ENCODE measurements at regions not wholly inside any gene's neighbourhood (a gene's known extent, or its start where the extent isn't known, plus 50 kb on each side); places are given as distances from the start of the nearest gene placed in this dataset.

- H3K9ac ChIP-seq (ENCODE audit: low read depth in 1 of 2, low read length in 2 of 2) = no peak overlapping the region
- H3K27ac ChIP-seq (ENCODE audit: low read depth in 1 of 2, low read length in 2 of 2) = no peak overlapping the region
- no peak for DNase-seq (ENCODE audit: low spot score)
- no peaks in the 10 kb centered on the region for H3K36me3 ChIP-seq (ENCODE audit: control insufficient read depth in 4 of 4, insufficient read depth in 3 of 4, low read depth in 1 of 4, low read length in 3 of 4)
- H3K4me3 ChIP-seq (ENCODE audit: low read depth in 1 of 3, low read length in 3 of 3) = no peak overlapping the region
- H3K9me3 ChIP-seq (ENCODE audit: control insufficient read depth in 4 of 4, low read length in 3 of 4) = peaks cover 0 to 5% (median 0%) of the 10 kb centered on the region in 4 donors
- WGBS = 95% methylated on average over 3 of the region's 3 CpGs
- TF ChIP-seq EGR1 (IDR thresholded peaks at IDR 0.05; ENCODE audit: low read depth in 2 of 2) (no peak), ZBTB33 (IDR thresholded peaks at IDR 0.05) (no peak), RXRA (IDR thresholded peaks at IDR 0.05) (no peak)
- TF ChIP-seq, protein P1, sequence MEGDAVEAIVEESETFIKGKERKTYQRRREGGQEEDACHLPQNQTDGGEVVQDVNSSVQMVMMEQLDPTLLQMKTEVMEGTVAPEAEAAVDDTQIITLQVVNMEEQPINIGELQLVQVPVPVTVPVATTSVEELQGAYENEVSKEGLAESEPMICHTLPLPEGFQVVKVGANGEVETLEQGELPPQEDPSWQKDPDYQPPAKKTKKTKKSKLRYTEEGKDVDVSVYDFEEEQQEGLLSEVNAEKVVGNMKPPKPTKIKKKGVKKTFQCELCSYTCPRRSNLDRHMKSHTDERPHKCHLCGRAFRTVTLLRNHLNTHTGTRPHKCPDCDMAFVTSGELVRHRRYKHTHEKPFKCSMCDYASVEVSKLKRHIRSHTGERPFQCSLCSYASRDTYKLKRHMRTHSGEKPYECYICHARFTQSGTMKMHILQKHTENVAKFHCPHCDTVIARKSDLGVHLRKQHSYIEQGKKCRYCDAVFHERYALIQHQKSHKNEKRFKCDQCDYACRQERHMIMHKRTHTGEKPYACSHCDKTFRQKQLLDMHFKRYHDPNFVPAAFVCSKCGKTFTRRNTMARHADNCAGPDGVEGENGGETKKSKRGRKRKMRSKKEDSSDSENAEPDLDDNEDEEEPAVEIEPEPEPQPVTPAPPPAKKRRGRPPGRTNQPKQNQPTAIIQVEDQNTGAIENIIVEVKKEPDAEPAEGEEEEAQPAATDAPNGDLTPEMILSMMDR (IDR thresholded peaks at IDR 0.05; ENCODE audit: low read depth, low read length, missing input control) = no peak
- no peaks in the 10 kb centered on the region for H3K27me3 ChIP-seq (ENCODE audit: control insufficient read depth in 4 of 4, insufficient read depth in 4 of 4, low read length in 3 of 4)
- no peaks in the 10 kb centered on the region for H3K4me1 ChIP-seq (ENCODE audit: control insufficient read depth in 4 of 4, insufficient read depth in 4 of 4, low read length in 3 of 4)
These were observed 68.8 kb downstream of the CYP26A1 start for GRCh38 chr10:93142534-93142933.

DNA sequence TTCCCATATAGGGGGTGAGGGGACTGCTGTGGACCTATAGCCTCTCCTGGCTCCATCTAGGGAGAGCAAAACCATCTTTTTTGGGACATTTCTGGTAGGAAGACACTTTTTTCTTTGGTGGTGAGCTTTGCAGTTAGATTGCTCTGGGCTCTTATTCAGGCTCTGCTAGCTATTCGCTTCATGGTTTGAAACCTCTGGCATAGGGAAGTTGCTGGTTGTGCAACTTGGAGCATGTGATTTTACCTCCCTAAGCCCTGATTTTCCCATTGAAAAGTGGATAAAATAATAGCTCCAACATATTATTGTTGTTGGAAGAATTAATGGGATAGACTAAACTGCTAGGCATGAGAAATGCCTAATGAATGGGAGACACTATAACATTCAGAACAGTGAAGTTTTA is 69.6 kb downstream of the CYP26A1 start:
- H3K27me3 ChIP-seq (ENCODE audit: control insufficient read depth in 4 of 4, insufficient read depth in 4 of 4, low read length in 3 of 4) = no peaks in the 10 kb centered on the region
- no peak overlapping the region for H3K27ac ChIP-seq (ENCODE audit: low read depth in 1 of 2, low read length in 2 of 2)
- H3K4me3 ChIP-seq (ENCODE audit: low read depth in 1 of 3, low read length in 3 of 3) = no peak overlapping the region
- no peak for DNase-seq (ENCODE audit: low spot score)
- no peak overlapping the region for H3K9ac ChIP-seq (ENCODE audit: low read depth in 1 of 2, low read length in 2 of 2)
- peaks cover 0 to 5% (median 0%) of the 10 kb centered on the region in 4 donors for H3K9me3 ChIP-seq (ENCODE audit: control insufficient read depth in 4 of 4, low read length in 3 of 4)
- no peaks in the 10 kb centered on the region for H3K36me3 ChIP-seq (ENCODE audit: control insufficient read depth in 4 of 4, insufficient read depth in 3 of 4, low read depth in 1 of 4, low read length in 3 of 4)
- 92% methylated on average over 1 of the region's 1 CpG for WGBS
- no peaks in the 10 kb centered on the region for H3K4me1 ChIP-seq (ENCODE audit: control insufficient read depth in 4 of 4, insufficient read depth in 4 of 4, low read length in 3 of 4)
- TF ChIP-seq JUND (IDR thresholded peaks at IDR 0.05) (no peak), FOXA1 (IDR thresholded peaks at IDR 0.05) (no peak), FOXA2 (IDR thresholded peaks at IDR 0.05) (no peak), EGR1 (IDR thresholded peaks at IDR 0.05; ENCODE audit: low read depth in 2 of 2) (no peak), RAD21 (IDR thresholded peaks at IDR 0.05) (no peak), GABPA (IDR thresholded peaks at IDR 0.05 in 1 of 2, conservative IDR thresholded peaks at IDR 0.05 in 1 of 2) (no peak), SP1 (IDR thresholded peaks at IDR 0.05) (no peak), HNF4A (conservative IDR thresholded peaks at IDR 0.05) (no peak), ZBTB33 (IDR thresholded peaks at IDR 0.05) (no peak), MAX (IDR thresholded peaks at IDR 0.05) (no peak), RXRA (IDR thresholded peaks at IDR 0.05) (no peak), HNF4G (IDR thresholded peaks at IDR 0.05) (no peak), YY1 (IDR thresholded peaks at IDR 0.05) (no peak), TAF1 (conservative IDR thresholded peaks at IDR 0.05) (no peak), NR2F2 (IDR thresholded peaks at IDR 0.05) (no peak)
- TF ChIP-seq, protein P1 (IDR thresholded peaks at IDR 0.05; ENCODE audit: low read depth, low read length, missing input control) = no peak
- TF ChIP-seq, protein P2, sequence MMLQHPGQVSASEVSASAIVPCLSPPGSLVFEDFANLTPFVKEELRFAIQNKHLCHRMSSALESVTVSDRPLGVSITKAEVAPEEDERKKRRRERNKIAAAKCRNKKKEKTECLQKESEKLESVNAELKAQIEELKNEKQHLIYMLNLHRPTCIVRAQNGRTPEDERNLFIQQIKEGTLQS (IDR thresholded peaks at IDR 0.05) = no peak
- TF ChIP-seq, protein P3, sequence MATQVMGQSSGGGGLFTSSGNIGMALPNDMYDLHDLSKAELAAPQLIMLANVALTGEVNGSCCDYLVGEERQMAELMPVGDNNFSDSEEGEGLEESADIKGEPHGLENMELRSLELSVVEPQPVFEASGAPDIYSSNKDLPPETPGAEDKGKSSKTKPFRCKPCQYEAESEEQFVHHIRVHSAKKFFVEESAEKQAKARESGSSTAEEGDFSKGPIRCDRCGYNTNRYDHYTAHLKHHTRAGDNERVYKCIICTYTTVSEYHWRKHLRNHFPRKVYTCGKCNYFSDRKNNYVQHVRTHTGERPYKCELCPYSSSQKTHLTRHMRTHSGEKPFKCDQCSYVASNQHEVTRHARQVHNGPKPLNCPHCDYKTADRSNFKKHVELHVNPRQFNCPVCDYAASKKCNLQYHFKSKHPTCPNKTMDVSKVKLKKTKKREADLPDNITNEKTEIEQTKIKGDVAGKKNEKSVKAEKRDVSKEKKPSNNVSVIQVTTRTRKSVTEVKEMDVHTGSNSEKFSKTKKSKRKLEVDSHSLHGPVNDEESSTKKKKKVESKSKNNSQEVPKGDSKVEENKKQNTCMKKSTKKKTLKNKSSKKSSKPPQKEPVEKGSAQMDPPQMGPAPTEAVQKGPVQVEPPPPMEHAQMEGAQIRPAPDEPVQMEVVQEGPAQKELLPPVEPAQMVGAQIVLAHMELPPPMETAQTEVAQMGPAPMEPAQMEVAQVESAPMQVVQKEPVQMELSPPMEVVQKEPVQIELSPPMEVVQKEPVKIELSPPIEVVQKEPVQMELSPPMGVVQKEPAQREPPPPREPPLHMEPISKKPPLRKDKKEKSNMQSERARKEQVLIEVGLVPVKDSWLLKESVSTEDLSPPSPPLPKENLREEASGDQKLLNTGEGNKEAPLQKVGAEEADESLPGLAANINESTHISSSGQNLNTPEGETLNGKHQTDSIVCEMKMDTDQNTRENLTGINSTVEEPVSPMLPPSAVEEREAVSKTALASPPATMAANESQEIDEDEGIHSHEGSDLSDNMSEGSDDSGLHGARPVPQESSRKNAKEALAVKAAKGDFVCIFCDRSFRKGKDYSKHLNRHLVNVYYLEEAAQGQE (IDR thresholded peaks at IDR 0.05) = no peak

Data from liver (tissue), 8 donors.